ENCODE measurements at regions not wholly inside any gene's neighbourhood (a gene's known extent, or its start where the extent isn't known, plus 50 kb on each side); places are given as distances from the start of the nearest gene placed in this dataset.

DNA sequence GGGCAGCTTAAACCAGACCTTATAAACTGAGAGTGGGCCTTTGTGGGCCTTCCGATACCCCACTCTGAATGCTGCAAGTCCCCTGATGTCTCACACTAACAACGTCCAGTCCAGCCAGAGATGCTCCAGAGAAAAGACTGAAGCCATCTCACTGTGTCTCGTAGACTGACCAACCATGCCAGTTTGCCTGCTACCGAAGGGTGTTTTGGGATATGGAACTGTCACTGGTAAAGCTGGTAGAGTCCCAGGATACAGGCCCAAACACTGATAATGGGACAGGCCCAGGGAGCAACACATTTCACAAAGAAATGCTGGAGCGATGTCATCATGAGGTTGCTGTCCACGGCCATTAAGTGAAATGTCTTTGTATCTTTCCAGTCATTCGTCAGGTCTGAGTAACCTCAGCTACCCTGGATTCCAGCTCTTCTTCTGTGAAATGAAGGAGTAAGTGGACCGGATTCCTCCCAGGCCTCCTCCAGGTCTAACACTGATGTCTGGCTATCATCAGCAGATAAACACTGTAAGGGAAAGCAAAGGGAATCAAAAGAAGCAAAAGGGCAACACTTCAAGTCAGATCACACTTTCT is 81.6 kb downstream of the SLC5A7 start:
- H3K9me3 ChIP-seq = no peaks in the 10 kb centered on the region
- DNase-seq (no peak), ATAC-seq (no peak)
- no peak overlapping the region for H3K4me3 ChIP-seq
- H3K27me3 ChIP-seq = no peaks in the 10 kb centered on the region
- no peaks in the 10 kb centered on the region for H3K4me1 ChIP-seq
- TF ChIP-seq, protein P1, sequence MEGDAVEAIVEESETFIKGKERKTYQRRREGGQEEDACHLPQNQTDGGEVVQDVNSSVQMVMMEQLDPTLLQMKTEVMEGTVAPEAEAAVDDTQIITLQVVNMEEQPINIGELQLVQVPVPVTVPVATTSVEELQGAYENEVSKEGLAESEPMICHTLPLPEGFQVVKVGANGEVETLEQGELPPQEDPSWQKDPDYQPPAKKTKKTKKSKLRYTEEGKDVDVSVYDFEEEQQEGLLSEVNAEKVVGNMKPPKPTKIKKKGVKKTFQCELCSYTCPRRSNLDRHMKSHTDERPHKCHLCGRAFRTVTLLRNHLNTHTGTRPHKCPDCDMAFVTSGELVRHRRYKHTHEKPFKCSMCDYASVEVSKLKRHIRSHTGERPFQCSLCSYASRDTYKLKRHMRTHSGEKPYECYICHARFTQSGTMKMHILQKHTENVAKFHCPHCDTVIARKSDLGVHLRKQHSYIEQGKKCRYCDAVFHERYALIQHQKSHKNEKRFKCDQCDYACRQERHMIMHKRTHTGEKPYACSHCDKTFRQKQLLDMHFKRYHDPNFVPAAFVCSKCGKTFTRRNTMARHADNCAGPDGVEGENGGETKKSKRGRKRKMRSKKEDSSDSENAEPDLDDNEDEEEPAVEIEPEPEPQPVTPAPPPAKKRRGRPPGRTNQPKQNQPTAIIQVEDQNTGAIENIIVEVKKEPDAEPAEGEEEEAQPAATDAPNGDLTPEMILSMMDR (IDR thresholded peaks at IDR 0.05) = no peak
- intact Hi-C loops (cut with DNase I) = no loop called here
- no peaks in the 10 kb centered on the region for H3K36me3 ChIP-seq
- no peak overlapping the region for H3K27ac ChIP-seq

DNA sequence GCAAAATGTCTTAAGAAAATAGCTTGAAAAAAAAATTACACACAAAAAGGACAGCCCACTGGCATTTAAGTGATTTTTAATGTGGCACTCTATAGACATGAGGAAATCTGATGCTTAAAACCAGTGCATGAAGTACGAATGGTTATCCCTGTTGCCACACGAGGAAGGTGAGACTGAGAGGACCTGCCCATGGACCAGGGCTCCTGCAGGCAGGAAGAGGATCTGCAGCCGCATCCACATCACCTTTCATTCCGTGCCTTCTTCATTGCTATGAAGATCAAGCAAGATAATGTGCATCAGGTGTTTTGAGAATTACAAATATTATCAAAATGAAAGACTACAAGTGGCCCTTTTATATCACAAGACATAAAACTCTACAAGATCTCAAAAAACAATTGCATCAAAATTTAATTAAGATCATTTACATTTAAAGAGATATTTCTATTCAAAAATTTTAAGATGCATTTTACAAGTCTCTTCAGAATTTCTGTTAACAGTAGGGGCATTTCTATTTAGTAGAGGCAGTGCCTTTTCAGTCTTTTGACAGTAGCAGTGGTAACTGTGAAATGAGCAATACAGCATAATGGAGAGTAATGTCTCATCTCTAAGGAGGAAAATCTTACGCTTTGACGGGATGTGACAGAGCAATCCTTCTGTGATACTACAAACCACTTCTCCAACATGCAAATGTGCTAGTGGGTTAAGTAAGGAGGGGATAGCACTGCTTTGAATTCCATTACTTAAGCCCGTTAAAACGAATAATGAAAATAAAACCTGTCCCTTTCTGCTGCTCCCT is 83.4 kb downstream of the SLC5A7 start:
- Histone ChIP-seq H3K4me1 (no peaks in the 10 kb centered on the region), H3K4me3 (no peak overlapping the region), H3K9me3 (no peaks in the 10 kb centered on the region), H3K36me3 (no peaks in the 10 kb centered on the region), H3K27ac (no peak overlapping the region), H3K27me3 (peaks cover 0 to 13% of the 10 kb centered on the region in 2 donors)
- ATAC-seq (no peak), DNase-seq (no peak)
- intact Hi-C loops (cut with DNase I) = no loop called here
- TF ChIP-seq, protein P1 (IDR thresholded peaks at IDR 0.05) = no peak

DNA sequence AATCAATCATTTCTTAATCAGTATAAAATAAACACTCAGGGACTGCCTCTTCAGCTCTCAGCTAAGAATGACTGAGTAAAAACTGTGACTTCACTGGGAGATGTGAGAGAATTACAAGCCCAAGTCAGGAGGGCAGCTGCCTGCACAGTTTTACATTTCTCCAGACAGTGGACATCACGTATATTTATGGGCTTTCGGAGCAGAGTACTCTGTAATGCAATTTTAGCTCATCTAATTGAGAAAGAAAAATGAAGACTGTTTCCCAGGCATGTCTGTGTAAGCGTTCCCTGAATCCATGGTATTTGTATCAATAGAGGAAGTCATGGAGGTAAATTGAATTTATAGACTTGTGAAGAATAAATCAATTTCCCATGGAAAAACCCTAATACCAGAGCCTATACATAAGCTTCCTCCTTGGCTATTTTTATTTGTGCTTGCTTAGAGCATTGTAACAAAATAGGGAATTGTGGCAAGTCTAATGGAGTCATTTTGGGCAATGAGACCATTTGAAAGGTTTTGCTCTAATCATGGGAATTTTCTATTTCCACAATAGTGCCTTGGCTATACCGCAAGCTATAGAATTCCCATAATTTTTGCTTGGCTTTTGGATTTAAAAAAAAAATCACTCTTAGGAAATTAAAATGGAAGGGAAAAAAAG is 87.2 kb downstream of the SLC5A7 start:
- ATAC-seq (no peak), DNase-seq (no peak)
- no peak overlapping the region for H3K27ac ChIP-seq
- H3K9me3 ChIP-seq = no peaks in the 10 kb centered on the region
- peaks cover 0 to 13% of the 10 kb centered on the region in 2 donors for H3K27me3 ChIP-seq
- TF ChIP-seq, protein P1 (IDR thresholded peaks at IDR 0.05) = no peak
- H3K4me3 ChIP-seq = no peak overlapping the region
- intact Hi-C loops (cut with DNase I) = no loop called here
- no peaks in the 10 kb centered on the region for H3K4me1 ChIP-seq
- H3K36me3 ChIP-seq = no peaks in the 10 kb centered on the region

DNA sequence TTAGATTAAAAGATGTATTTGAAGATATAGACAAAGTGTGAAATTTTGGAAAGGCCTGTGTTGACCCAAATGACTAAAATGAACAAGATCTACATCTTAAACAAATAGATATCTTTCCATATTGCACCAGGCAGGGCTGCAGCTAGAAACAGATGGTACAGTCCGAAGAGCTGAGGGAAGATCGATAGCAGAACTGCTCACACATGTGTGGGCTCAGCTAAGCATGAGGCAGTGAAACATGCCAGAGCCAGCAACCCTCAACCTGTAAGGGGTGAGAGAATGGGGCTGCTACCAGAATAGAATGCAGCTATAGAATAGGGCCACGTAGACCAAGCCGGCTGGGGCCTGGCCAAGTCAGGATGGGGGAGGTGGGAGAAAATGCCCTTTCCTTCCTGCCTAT is 87.8 kb downstream of the SLC5A7 start:
- Histone ChIP-seq H3K4me1 (no peaks in the 10 kb centered on the region), H3K27ac (no peak overlapping the region), H3K36me3 (no peaks in the 10 kb centered on the region), H3K4me3 (no peak overlapping the region), H3K9me3 (no peaks in the 10 kb centered on the region), H3K27me3 (peaks cover 0 to 13% of the 10 kb centered on the region in 2 donors)
- TF ChIP-seq, protein P1 (IDR thresholded peaks at IDR 0.05) = no peak
- DNase-seq (no peak), ATAC-seq (no peak)
- intact Hi-C loops (cut with DNase I) = no loop called here

DNA sequence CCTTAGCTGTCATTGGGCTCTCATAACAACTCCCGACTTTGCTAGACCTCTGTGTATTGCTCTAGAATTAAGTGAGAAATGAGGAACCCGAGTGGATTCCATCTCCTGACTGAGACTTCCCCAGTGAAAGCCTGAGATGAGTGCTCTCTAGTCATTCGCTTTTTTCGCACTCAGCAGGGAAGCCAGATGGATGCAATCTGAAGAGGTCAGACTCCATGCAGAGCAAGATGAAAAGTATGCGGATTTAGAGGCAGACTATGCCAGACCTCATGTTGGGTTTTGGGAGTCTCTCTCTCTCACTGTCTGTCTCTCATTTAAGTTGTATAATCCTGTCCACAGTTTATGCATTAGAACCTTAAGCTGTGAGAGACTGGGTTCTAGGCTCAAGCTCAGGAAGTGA is 88.6 kb downstream of the SLC5A7 start:
- intact Hi-C loops (cut with DNase I) = no loop called here
- ATAC-seq (no peak), DNase-seq (no peak)
- peaks cover 0 to 13% of the 10 kb centered on the region in 2 donors for H3K27me3 ChIP-seq
- H3K27ac ChIP-seq = no peak overlapping the region
- H3K9me3 ChIP-seq = no peaks in the 10 kb centered on the region
- no peaks in the 10 kb centered on the region for H3K36me3 ChIP-seq
- H3K4me3 ChIP-seq = no peak overlapping the region
- H3K4me1 ChIP-seq = no peaks in the 10 kb centered on the region
- TF ChIP-seq, protein P1 (IDR thresholded peaks at IDR 0.05) = no peak
